Liver (tissue), 3 donors: ENCODE measurements at regions not wholly inside any gene's neighbourhood (a gene's known extent, or its start where the extent isn't known, plus 50 kb on each side); places are given as distances from the start of the nearest gene placed in this dataset.

Experiments
- ATF3 ChIP-seq: IDR thresholded peaks from 2 replicates; pipeline ENCODE4 v1.6.1; 2016; ENCODE audit warnings: antibody characterized with exemption
- CTCF ChIP-seq: fragments of 150-350 bp; IDR thresholded peaks from 2 replicates; pipeline ENCODE4 v1.5.1; 2017; ENCODE audit warnings: improper control_type of control experiment, low read depth, low read length; ENCODE audit not compliant: missing input control
- JUND ChIP-seq, 2 donors: IDR thresholded peaks; 2 replicates each; pipeline ENCODE4 v1.6.1; 2016; ENCODE audit warnings: antibody characterized with exemption in 2 of 2
- RAD21 ChIP-seq, 2 donors: IDR thresholded peaks; 2 replicates each; pipeline ENCODE4 v1.6.1; 2016; ENCODE audit warnings: antibody characterized with exemption in 2 of 2, mild to moderate bottlenecking in 2 of 2
- REST ChIP-seq: IDR thresholded peaks from 2 replicates; pipeline ENCODE4 v1.6.1; 2016; ENCODE audit warnings: antibody characterized with exemption, mild to moderate bottlenecking
- TAF1 ChIP-seq: conservative IDR thresholded peaks from 2 replicates; pipeline ENCODE4 v1.6.1; 2016; ENCODE audit warnings: antibody characterized with exemption, mild to moderate bottlenecking
- YY1 ChIP-seq: IDR thresholded peaks from 2 replicates; pipeline ENCODE4 v1.6.1; 2016; ENCODE audit warnings: antibody characterized with exemption, mild to moderate bottlenecking
- donor health status: healthy.
- donor health status: healthy.

- TF ChIP-seq CTCF (no peak), ATF3 (no peak), JUND (IDR thresholded peaks at IDR 0.05) (no peak), TAF1 (no peak), REST (no peak), RAD21 (IDR thresholded peaks at IDR 0.05) (no peak), YY1 (no peak)
Observed at GRCh38 chrX:129361576-129361975, 161.7 kb downstream of the SMARCA1 start.
